ENCODE measurements at regions not wholly inside any gene's neighbourhood (a gene's known extent, or its start where the extent isn't known, plus 50 kb on each side); places are given as distances from the start of the nearest gene placed in this dataset.

GRCh38 chr5:85604786-85605185, 1013.0 kb upstream of the COX7C start:
- TF ChIP-seq, protein P1, sequence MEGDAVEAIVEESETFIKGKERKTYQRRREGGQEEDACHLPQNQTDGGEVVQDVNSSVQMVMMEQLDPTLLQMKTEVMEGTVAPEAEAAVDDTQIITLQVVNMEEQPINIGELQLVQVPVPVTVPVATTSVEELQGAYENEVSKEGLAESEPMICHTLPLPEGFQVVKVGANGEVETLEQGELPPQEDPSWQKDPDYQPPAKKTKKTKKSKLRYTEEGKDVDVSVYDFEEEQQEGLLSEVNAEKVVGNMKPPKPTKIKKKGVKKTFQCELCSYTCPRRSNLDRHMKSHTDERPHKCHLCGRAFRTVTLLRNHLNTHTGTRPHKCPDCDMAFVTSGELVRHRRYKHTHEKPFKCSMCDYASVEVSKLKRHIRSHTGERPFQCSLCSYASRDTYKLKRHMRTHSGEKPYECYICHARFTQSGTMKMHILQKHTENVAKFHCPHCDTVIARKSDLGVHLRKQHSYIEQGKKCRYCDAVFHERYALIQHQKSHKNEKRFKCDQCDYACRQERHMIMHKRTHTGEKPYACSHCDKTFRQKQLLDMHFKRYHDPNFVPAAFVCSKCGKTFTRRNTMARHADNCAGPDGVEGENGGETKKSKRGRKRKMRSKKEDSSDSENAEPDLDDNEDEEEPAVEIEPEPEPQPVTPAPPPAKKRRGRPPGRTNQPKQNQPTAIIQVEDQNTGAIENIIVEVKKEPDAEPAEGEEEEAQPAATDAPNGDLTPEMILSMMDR (IDR thresholded peaks at IDR 0.05): no peak
- no peak for TF ChIP-seq POLR2A (IDR thresholded peaks at IDR 0.05)
- TF ChIP-seq EP300 (IDR thresholded peaks at IDR 0.05): no peak
